GM21423 (cell line): ENCODE measurements at regions not wholly inside any gene's neighbourhood (a gene's known extent, or its start where the extent isn't known, plus 50 kb on each side); places are given as distances from the start of the nearest gene placed in this dataset.
"Not testable (repeated sequence)": the region's sequence is repeated elsewhere in the genome, so short reads cannot be mapped to it uniquely, and the experiment has no call there.

Experiments
- ATAC-seq: cut with Tn5 transposase; IDR thresholded peaks from one replicate; pipeline ENCODE4 v1.9.1; 2021; ENCODE audit warnings: mild to moderate bottlenecking, moderate library complexity; ENCODE audit not compliant: unreplicated experiment

GRCh38 chr3:193800138-193801043, 207.4 kb downstream of the OPA1 start:
- no peak for ATAC-seq

DNA sequence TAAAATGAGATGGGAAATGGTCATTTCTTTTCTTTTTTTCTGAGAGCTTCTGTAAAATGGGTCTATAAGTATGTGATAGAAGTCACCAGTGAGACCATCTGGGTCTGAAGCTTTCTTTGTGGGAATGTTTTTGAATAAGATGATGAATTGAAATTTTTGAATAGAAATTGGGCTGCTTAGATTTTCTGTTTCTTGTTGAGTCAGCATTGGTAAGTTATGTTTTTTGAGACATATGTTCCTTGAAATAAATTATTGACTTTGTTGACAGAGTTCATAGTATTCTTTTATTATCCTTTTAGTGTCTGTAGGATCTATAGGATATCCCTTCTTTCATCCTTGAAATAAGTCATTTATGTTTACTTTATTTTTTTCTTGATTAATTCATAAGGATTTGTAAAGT, 208.1 kb downstream of the OPA1 start:
- no peak for ATAC-seq

DNA sequence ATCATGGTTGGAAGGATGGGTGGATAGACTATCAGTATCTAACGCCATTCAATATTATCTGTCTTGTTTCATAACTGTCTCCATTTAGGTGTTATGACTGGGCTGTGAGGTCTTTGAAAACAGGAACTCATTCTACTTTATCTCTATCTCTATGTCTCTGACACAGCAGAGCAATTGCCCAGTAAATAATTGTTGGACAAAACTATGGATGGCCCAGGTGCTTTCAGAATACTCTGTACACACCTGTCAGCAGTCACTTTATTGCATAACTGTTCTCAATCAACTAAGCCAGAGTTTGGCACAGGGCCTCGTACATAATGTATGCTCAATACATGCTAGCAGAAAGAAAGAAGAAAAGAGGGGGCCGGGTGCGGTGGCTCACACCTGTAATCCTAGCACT, 210.3 kb downstream of the OPA1 start:
- ATAC-seq = no peak

DNA sequence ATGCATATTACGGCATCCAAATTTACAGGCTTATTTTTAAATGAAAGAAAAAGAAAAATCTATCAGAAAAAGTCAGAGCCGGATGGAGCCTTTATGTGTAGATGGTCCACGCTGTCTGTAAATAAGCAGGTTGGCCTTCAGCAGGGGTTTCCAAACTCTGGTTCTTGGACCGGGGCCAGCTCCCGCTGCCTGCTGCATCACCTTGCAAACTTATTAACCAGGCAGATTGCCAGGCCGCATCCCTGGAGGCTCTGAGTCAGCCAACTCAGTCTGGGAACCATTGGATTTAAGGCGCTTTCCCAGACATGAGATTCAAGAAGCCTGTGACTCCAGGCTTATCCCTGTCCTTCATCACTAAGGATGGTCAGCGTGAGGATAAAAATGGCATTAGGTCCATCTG, 212.4 kb downstream of the OPA1 start:
- ATAC-seq = no peak

DNA sequence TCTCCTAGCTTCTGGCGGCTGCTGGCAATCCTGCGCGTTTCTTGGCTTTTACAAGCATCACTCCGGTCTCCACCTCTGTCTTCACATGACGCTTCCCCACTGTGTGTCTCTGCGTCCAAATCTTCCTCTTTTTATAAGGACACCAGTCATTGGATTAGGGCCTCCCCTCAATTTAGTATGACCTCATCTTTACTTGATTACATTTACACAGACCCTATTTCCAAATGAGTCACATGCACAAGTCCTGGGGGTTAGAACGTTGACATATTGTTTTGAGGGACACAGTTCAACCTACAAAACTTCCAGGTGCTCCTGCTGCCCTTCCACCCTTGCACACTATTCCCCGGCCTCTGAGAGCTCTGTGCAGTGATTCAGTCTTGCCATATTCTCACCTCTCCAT, 215.3 kb downstream of the OPA1 start:
- ATAC-seq = no peak

DNA sequence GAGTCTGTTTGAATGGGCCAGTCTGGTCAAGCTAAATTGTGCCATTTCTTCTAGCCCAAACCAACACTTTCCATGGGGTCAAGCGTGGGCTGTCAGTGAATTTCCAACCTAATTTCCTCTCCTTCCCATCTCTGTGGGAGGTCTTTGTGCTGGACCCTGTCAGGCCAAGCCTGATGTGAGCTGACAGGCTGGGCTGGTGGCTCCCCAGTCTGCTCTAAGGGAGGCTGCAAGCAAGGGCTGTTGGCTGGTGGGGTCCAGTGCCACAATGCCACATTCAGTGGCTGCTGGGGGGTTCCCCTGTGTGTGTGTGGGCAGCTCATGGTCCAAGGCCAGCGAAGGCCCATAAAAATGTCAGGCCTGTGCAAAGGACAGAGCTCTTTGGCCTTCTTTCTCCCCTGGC, 216.1 kb downstream of the OPA1 start:
- ATAC-seq = no peak

DNA sequence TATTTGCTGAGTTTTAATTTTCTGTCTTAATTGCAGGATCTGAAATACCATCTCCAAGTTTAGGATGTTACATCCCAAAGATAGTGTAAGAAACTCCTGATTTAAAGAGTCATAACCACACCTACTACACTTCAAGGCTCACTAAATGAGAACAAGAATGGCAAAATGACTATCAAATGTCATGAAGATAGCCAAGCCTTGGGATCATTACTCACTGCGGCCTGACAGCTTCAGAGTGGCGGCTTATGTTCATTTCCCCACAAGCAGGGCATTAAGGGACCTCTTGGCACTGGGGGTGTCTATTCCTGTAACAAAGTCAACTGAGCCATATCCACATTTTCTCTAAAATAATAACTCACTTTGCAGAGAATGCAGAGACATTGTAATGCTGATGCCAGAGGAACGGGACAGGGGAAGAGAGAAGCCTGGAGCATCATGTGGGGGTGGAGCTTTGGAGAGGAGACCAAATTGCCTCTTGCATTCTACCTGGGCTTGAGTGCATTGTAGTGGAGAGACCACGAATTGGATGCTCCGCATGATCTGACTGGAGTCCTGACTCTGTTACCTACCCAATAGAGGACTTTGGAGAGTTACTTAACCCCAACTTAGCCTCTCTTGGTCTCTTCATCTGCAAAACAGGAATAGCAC, 219.2 kb downstream of the OPA1 start:
- no peak for ATAC-seq

GRCh38 chr3:193812791-193813500, 219.9 kb downstream of the OPA1 start:
- no peak for ATAC-seq

GRCh38 chr3:193813501-193813830, 220.5 kb downstream of the OPA1 start:
- no peak for ATAC-seq

DNA sequence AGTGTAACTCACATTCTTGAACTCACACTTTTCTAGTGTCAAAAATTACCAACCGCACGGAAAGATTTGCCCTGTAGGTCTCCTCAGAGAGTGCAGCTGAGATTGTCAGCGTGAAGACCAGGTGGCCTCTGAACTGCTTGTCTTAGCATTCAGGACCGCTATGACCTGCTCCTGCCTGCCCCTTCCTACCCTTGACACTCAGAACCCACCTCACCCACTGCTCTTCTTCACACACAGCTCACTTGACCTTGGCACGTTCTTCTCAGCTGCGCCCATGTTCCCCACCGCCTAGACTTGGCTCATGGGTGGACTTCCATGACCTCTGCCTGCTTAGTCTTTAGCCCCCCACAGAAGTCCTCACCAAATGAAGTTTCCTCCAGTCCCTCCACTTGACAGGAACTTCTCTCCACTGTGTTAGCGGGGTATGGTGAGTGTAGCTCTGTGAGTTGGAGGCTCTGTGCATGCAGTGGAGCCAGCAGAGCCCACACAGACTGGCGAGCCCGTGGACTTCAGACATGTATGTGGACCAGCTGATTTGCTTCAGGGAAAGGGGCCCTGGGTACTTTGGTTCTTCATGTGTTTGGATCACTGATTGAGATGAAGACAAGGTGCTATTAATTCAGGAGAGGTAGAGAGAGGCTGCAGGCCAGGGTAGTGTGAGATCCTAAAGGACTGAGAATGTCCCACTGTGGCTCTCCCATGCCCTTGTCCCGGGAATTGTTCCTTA, 221.3 kb downstream of the OPA1 start:
- no peak for ATAC-seq

- no peak for ATAC-seq
Observed at GRCh38 chr3:193815246-193816027, 222.4 kb downstream of the OPA1 start.

DNA sequence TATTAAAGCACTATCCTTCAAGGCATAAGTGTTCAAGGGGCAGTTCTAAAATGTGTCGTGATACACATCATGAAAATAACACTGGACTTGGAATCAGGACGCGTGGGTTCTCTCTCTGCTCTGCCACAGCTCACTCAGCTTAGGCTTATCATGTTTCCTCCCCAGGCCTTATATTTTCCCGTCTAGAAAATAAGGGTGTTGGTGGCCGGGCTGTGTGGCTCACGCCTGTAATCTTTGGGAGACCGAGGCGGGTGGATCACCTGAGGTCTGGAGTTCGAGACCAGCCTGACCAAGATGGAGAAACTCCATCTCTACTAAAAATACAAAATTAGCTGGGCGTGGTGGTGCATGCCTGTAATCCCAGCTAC, 223.0 kb downstream of the OPA1 start:
- no peak for ATAC-seq

- no peak for ATAC-seq
Observed at GRCh38 chr3:193816656-193817311, 223.8 kb downstream of the OPA1 start.

- ATAC-seq = no peak
Observed at GRCh38 chr3:193819117-193820010, 226.4 kb downstream of the OPA1 start.

GRCh38 chr3:193821151-193821668, 228.2 kb downstream of the OPA1 start:
- ATAC-seq = no peak

DNA sequence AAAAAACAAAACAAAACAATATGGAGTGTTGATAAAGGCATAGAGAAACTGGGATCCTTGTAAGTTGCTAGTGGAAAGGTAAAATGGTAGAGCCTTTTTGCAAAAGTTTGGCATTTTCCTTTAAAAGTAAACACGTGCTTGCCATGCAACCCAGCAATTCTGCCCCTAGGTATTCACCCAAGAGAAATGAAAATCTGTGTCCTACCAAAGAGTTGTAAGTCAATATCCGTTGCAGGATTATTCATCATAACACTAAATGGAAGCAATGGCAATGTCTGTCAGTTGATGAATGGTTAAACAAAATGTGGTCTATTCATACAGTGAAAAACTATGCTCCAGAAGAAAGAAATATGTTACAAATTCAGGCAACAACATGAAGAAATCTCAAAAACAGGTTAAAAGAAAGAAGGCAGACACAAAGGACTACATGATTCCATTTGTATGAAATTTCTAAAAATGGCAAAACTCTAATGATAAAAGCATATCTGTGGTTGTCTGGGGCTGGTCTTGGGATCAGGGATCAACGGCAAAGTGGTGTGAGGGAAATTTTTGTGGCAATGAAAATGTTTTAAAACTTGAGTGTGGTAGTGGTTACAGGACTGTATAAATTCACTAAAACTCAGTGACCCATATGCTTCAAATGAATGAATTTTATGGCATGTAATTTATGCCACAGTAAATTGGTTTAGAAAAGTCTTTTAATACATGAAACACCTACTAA, 229.6 kb downstream of the OPA1 start:
- ATAC-seq = no peak

DNA sequence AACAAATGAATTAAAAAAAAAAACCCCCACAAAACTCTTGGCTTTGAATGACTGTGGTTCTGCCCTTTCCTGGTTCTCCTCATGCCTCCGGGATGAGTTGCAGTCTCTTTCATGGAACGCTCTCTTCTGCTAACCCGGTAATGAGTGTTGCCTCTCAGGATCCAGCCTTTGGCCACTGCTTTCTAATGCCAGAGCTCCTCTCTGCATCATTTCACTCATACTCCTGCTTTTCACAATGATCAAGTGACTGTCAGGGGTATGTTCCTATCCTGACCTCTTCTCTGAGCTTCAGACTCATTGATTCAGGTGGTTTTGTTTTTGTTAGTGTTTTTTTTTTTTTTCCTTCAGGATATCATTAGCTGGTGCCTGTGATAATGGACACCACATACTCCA, 230.2 kb downstream of the OPA1 start:
- not testable (repeated sequence) for ATAC-seq

GRCh38 chr3:193824365-193824764, 231.4 kb downstream of the OPA1 start:
- no peak for ATAC-seq
